ENCODE measurements at regions not wholly inside any gene's neighbourhood (a gene's known extent, or its start where the extent isn't known, plus 50 kb on each side); places are given as distances from the start of the nearest gene placed in this dataset.

- TF ChIP-seq CTCF (IDR thresholded peaks at IDR 0.05; ENCODE audit: low read length) (no peak), EZH2 (optimal IDR thresholded peaks at IDR 0.05; ENCODE audit: low read depth, low read length) (no peak)
Measured at GRCh38 chr2:71850306-71850801, 297.3 kb downstream of the CYP26B1 start.

Measured in MM.1S (cell line).